Smooth muscle cell (in vitro differentiated cells): ENCODE measurements at regions not wholly inside any gene's neighbourhood (a gene's known extent, or its start where the extent isn't known, plus 50 kb on each side); places are given as distances from the start of the nearest gene placed in this dataset.

Source experiments
- DNase-seq: peaks from one replicate; lab custom pipeline; 2025; ENCODE audit not compliant: unreplicated experiment; lab: John Stamatoyannopoulos, UW
- H2AFZ ChIP-seq: fragments of 200-600 bp; sonication (generic); 2 replicates; pipeline ENCODE4 v1.6.0; 2016; ENCODE audit warnings: antibody characterized with exemption, low read depth, mild to moderate bottlenecking
- H3F3A ChIP-seq: fragments of 200-600 bp; sonication (generic); 2 replicates; pipeline ENCODE4 v1.6.0; 2017; ENCODE audit warnings: antibody characterized with exemption, low read depth
- H3K27ac ChIP-seq: fragments of 200-600 bp; sonication (generic); 2 replicates; pipeline ENCODE4 v1.5.1; 2016; ENCODE audit warnings: low read depth, mild to moderate bottlenecking
- H3K27me3 ChIP-seq: fragments of 200-600 bp; sonication (generic); 2 replicates; pipeline ENCODE4 v1.6.1; 2016; ENCODE audit warnings: low read depth, mild to moderate bottlenecking
- H3K36me3 ChIP-seq: fragments of 200-600 bp; sonication (generic); 2 replicates; pipeline ENCODE4 v1.5.1; 2016; ENCODE audit warnings: low read depth
- H3K4me1 ChIP-seq: fragments of 200-600 bp; sonication (generic); 2 replicates; pipeline ENCODE4 v1.5.1; 2016; ENCODE audit warnings: low read depth
- H3K4me2 ChIP-seq: fragments of 200-600 bp; sonication (generic); 2 replicates; pipeline ENCODE4 v1.6.0; 2016; ENCODE audit warnings: mild to moderate bottlenecking
- H3K4me3 ChIP-seq: fragments of 200-600 bp; sonication (generic); 2 replicates; pipeline ENCODE4 v1.5.1; 2016; ENCODE audit warnings: mild to moderate bottlenecking
- H3K79me2 ChIP-seq: fragments of 200-600 bp; sonication (generic); 2 replicates; pipeline ENCODE4 v1.6.0; 2016; ENCODE audit warnings: low read depth, mild to moderate bottlenecking
- H3K9ac ChIP-seq: fragments of 200-600 bp; sonication (generic); 2 replicates; pipeline ENCODE4 v1.6.0; 2016; ENCODE audit warnings: low read depth
- H3K9me3 ChIP-seq: fragments of 200-600 bp; sonication (generic); replicated peaks from 2 replicates; pipeline ENCODE4 v1.5.1; 2016; ENCODE audit warnings: low read depth
- H4K20me1 ChIP-seq: fragments of 200-600 bp; sonication (generic); 2 replicates; pipeline ENCODE4 v1.6.0; 2016; ENCODE audit warnings: low read depth
- WGBS: methylation state at CpG from one replicate; pipeline ENCODE4 v1.1.7; 2016; ENCODE audit warnings: low lambda C conversion rate; 5-methylcytosine and 5-hydroxymethylcytosine counted together
- TF ChIP-seq, protein P1 (sequence below): fragments of 200-600 bp; sonication (generic); IDR thresholded peaks from 2 replicates; pipeline ENCODE4 v1.5.1; 2017; ENCODE audit warnings: borderline replicate concordance, mild to moderate bottlenecking, antibody characterized with exemption; ENCODE audit not compliant: insufficient read depth, poor library complexity, severe bottlenecking

DNA sequence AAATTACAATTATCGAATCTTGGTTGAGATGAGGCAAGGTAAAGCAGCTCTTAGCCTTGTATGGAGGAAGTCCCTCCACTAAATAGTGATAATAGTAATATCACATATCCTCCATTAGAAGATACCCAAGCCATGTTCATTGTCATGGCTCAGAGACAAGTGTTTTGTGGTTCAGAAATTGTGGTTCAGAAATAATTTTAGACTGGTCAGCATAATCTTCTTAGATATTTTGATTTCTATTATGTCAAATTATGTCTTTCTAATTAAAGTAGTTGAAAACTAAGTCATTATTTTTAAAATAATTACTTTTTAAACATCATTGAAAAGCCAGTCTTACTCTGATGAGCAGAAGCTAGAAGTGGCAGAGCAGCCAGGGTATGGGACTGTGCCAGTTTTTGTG is 507.7 kb downstream of the HTR7 start:
- Histone ChIP-seq H3K9ac (no peak overlapping the region), H3K36me3 (no peaks in the 10 kb centered on the region), H4K20me1 (no peaks in the 10 kb centered on the region), H3K27me3 (no peaks in the 10 kb centered on the region), H3K4me1 (no peaks in the 10 kb centered on the region), H3K9me3 (no peaks in the 10 kb centered on the region), H3K27ac (no peak overlapping the region), H2AFZ (no peak overlapping the region), H3F3A (no peaks in the 10 kb centered on the region), H3K79me2 (no peaks in the 10 kb centered on the region), H3K4me2 (no peak overlapping the region), H3K4me3 (no peak overlapping the region)
- WGBS = 97% methylated on average over 1 of the region's 1 CpG
- TF ChIP-seq, protein P1, sequence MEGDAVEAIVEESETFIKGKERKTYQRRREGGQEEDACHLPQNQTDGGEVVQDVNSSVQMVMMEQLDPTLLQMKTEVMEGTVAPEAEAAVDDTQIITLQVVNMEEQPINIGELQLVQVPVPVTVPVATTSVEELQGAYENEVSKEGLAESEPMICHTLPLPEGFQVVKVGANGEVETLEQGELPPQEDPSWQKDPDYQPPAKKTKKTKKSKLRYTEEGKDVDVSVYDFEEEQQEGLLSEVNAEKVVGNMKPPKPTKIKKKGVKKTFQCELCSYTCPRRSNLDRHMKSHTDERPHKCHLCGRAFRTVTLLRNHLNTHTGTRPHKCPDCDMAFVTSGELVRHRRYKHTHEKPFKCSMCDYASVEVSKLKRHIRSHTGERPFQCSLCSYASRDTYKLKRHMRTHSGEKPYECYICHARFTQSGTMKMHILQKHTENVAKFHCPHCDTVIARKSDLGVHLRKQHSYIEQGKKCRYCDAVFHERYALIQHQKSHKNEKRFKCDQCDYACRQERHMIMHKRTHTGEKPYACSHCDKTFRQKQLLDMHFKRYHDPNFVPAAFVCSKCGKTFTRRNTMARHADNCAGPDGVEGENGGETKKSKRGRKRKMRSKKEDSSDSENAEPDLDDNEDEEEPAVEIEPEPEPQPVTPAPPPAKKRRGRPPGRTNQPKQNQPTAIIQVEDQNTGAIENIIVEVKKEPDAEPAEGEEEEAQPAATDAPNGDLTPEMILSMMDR = no peak
- no peak for DNase-seq

DNA sequence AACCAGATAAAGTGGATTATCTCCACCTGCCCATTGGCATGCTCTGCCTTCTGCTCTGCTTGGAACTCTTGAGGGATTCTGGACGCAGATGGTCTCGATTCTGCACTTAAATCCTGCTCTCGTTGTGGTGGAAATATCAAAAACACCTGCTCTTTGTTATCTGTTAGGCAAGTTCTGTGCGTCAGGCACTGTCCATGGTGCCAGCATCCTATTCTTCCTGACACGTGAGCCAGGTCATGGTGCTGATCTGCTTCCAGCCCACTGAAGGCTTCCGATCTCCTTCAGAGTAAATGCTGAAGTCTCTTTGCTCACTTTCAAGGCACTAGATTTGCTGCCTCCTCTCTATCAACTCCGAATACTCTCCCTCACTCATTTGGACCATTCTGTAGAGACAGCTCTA is 505.6 kb downstream of the HTR7 start:
- WGBS = 81% methylated on average over 7 of the region's 7 CpGs
- no peak overlapping the region for H3K4me2 ChIP-seq

DNA sequence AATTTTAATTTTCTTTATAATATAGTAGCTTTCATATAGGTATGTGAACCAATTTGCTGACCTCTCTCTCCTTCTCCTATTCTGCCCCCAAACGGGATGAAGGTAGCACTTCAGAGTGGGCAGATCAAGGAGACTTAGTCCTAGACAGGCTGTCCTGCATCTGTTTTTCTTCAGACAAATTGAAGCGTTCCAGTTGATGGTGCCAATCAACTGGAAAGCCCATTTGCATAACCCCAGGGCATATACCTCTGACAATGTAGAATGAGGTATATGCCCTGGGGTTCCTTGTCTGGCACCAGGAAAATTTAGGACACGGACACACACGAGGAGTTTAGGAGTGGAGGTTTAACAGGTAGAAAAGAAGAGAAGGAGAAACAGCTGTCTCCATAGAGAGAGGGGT is 502.9 kb downstream of the HTR7 start:
- no peak overlapping the region for H3K27ac ChIP-seq
- H3K4me2 ChIP-seq = no peak overlapping the region
- no peak overlapping the region for H3K4me3 ChIP-seq
- H3K9ac ChIP-seq = no peak overlapping the region
- no peak for DNase-seq
- no peak overlapping the region for H2AFZ ChIP-seq
- no peaks in the 10 kb centered on the region for H3K36me3 ChIP-seq
- no peaks in the 10 kb centered on the region for H3F3A ChIP-seq
- TF ChIP-seq, protein P1 = no peak
- 74% methylated on average over 4 of the region's 4 CpGs for WGBS
- no peaks in the 10 kb centered on the region for H3K4me1 ChIP-seq
- H3K79me2 ChIP-seq = no peaks in the 10 kb centered on the region
- H4K20me1 ChIP-seq = no peaks in the 10 kb centered on the region
- no peaks in the 10 kb centered on the region for H3K27me3 ChIP-seq
- no peaks in the 10 kb centered on the region for H3K9me3 ChIP-seq

More for the DNA sequence above, 505.6 kb downstream of the HTR7 start:
- no peaks in the 10 kb centered on the region for H3K36me3 ChIP-seq
- no peaks in the 10 kb centered on the region for H3F3A ChIP-seq
- no peaks in the 10 kb centered on the region for H3K27me3 ChIP-seq
- no peak overlapping the region for H3K4me3 ChIP-seq
- no peak overlapping the region for H2AFZ ChIP-seq
- no peak overlapping the region for H3K9ac ChIP-seq
- no peak overlapping the region for H3K27ac ChIP-seq
- no peaks in the 10 kb centered on the region for H3K79me2 ChIP-seq
- no peaks in the 10 kb centered on the region for H4K20me1 ChIP-seq
- TF ChIP-seq, protein P1 = no peak
- no peak for DNase-seq
- no peaks in the 10 kb centered on the region for H3K4me1 ChIP-seq
- no peaks in the 10 kb centered on the region for H3K9me3 ChIP-seq

DNA sequence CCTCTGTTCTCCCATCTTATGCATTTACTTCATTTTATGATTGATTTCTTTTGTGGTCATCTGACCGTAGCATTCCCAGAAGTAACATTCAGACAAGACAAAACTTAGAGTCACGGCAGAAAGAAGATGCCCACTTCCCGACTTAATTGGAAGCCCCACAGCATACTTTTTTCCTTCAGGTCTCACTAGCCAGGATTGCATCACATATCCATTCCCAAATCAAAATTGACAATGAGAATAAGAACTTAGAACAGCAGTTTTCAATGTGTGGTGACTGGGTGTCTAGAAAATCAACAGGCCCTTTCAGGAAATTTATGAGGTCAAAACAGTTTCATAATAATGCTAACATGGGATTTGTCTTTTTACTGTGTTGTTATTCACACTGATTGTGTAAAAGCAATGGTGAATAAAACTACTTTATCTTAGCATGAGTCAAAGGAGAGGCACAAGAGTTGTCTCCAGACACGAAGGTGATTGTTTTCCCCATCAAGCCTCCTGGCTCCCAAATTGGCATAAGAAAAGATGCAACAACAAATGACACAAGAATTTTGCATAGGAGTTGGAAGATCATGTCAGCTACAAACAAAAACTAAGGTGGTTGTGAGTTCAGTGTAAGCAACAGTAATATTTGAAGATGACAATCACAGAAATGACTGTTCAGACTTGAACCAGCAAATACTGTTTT is 493.9 kb downstream of the HTR7 start:
- DNase-seq = no peak
- Histone ChIP-seq H3K27ac (no peak overlapping the region), H3K4me3 (no peak overlapping the region), H2AFZ (peak overlapping the region; percentile 3), H4K20me1 (no peaks in the 10 kb centered on the region), H3K9me3 (no peaks in the 10 kb centered on the region), H3K79me2 (no peaks in the 10 kb centered on the region), H3F3A (no peaks in the 10 kb centered on the region), H3K36me3 (no peaks in the 10 kb centered on the region), H3K4me1 (no peaks in the 10 kb centered on the region), H3K27me3 (no peaks in the 10 kb centered on the region), H3K4me2 (no peak overlapping the region), H3K9ac (no peak overlapping the region)
- TF ChIP-seq, protein P1 = no peak
- 74% methylated on average over 4 of the region's 4 CpGs for WGBS
